Uterus (tissue), 2 donors: ENCODE measurements at regions not wholly inside any gene's neighbourhood (a gene's known extent, or its start where the extent isn't known, plus 50 kb on each side); places are given as distances from the start of the nearest gene placed in this dataset.

Experiments
- POLR2A ChIP-seq, 2 donors: fragments of 450-650 bp; IDR thresholded peaks; one replicate each; pipeline ENCODE4 v1.6.1; 2016; ENCODE audit warnings: antibody characterized with exemption in 2 of 2, mild to moderate bottlenecking in 1 of 2, moderate library complexity in 1 of 2
- TF ChIP-seq, protein P1 (sequence below), 4 experiments: fragments of 200-600 bp in 2 of 4; fragments of 450-650 bp in 2 of 4; sonication (generic) in 2 of 4; IDR thresholded peaks; one replicate each; pipeline ENCODE4 v1.5.1; 2016 to 2019; ENCODE audit warnings: antibody characterized with exemption in 4 of 4, mild to moderate bottlenecking in 2 of 4, moderate library complexity in 1 of 4

DNA sequence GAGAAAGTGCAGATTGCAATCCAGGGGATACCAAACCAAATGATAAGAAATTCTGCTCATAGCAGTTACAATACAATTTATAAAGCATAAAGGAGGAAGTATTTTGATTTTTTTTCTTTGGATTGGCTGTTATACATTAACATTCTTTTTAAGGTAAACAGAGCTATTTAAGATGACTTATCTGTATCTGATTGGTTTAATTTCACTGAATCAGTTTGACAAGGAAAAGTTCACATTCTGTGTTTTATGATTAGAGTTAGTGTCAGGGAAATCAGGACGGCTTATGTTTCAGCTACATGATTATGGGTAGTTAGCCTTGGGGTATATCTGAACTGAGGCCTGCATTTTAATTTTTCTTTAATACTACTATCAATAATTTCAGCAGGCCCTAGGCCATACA lies 360.9 kb downstream of the ARL6IP6 start:
- TF ChIP-seq, protein P1, sequence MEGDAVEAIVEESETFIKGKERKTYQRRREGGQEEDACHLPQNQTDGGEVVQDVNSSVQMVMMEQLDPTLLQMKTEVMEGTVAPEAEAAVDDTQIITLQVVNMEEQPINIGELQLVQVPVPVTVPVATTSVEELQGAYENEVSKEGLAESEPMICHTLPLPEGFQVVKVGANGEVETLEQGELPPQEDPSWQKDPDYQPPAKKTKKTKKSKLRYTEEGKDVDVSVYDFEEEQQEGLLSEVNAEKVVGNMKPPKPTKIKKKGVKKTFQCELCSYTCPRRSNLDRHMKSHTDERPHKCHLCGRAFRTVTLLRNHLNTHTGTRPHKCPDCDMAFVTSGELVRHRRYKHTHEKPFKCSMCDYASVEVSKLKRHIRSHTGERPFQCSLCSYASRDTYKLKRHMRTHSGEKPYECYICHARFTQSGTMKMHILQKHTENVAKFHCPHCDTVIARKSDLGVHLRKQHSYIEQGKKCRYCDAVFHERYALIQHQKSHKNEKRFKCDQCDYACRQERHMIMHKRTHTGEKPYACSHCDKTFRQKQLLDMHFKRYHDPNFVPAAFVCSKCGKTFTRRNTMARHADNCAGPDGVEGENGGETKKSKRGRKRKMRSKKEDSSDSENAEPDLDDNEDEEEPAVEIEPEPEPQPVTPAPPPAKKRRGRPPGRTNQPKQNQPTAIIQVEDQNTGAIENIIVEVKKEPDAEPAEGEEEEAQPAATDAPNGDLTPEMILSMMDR (IDR thresholded peaks at IDR 0.05) = no peak
- TF ChIP-seq POLR2A (IDR thresholded peaks at IDR 0.05) = no peak
